ENCODE measurements at regions not wholly inside any gene's neighbourhood (a gene's known extent, or its start where the extent isn't known, plus 50 kb on each side); places are given as distances from the start of the nearest gene placed in this dataset.
"Not testable (repeated sequence)": the region's sequence is repeated elsewhere in the genome, so short reads cannot be mapped to it uniquely, and the experiment has no call there.

- not testable (repeated sequence) for TF ChIP-seq CTCF (IDR thresholded peaks at IDR 0.05; ENCODE audit: insufficient read depth, low read length); POLR2AphosphoS5 (IDR thresholded peaks at IDR 0.05; ENCODE audit: low read depth)
Observed at GRCh38 chr6:60367800-60368199, 1918.2 kb downstream of the KHDRBS2 start.
